IMR-90 (cell line): ENCODE measurements at regions not wholly inside any gene's neighbourhood (a gene's known extent, or its start where the extent isn't known, plus 50 kb on each side); places are given as distances from the start of the nearest gene placed in this dataset.

ENCODE experiments used
- ATAC-seq: fragments of 200-7000 bp; cut with Tn5 transposase; 2 replicates; pipeline ENCODE4 v1.9.1; 2020; ENCODE audit warnings: low read depth, mild to moderate bottlenecking, moderate library complexity
- BruUV-seq: library from RNA; stranded (reverse); fragments of 400-500 nt; replicated peaks from 2 replicates; lab custom pipeline; 2021; lab: Mats Ljungman, UMichigan
- CTCF ChIA-PET: fragments of 300-600 bp; formaldehyde crosslinking; extraction: SDS; loops from one replicate; lab custom pipeline; 2021; ENCODE audit warnings: antibody characterized with exemption; lab: Yijun Ruan, JAX
- POLR2A ChIA-PET: fragments of 300-600 bp; sonication (Branson Sonifier 250); formaldehyde crosslinking; loops from one replicate; lab custom pipeline; 2022; ENCODE audit warnings: antibody characterized with exemption; ENCODE audit not compliant: unreplicated experiment; lab: Charles Lee
- DNase-seq: peaks from one replicate; pipeline ENCODE4 v3.0.0; 2013
- H2AFZ ChIP-seq: replicated peaks from 2 replicates; pipeline ENCODE3; 2013; ENCODE audit warnings: low read length, mild to moderate bottlenecking; ENCODE audit not compliant: poor library complexity
- H2AK5ac ChIP-seq: 2 replicates; pipeline ENCODE4 v1.6.1; 2013; ENCODE audit warnings: low read depth, low read length, inconsistent platforms
- H2AK9ac ChIP-seq: replicated peaks from 2 replicates; pipeline ENCODE3; 2013; ENCODE audit warnings: mild to moderate bottlenecking, low read depth, low read length, moderate library complexity; ENCODE audit not compliant: poor library complexity
- H2BK120ac ChIP-seq: 2 replicates; pipeline ENCODE4 v1.6.1; 2013; ENCODE audit warnings: low read depth, low read length, inconsistent platforms
- H2BK15ac ChIP-seq: 3 replicates; pipeline ENCODE4 v1.6.1; 2013; ENCODE audit warnings: low read depth, low read length, inconsistent platforms
- H2BK20ac ChIP-seq: 2 replicates; pipeline ENCODE4 v1.6.1; 2013; ENCODE audit warnings: low read depth, mild to moderate bottlenecking, inconsistent platforms, low read length, moderate library complexity
- H2BK5ac ChIP-seq: 2 replicates; pipeline ENCODE4 v1.6.1; 2013; ENCODE audit warnings: mild to moderate bottlenecking, low read depth, low read length, inconsistent platforms; ENCODE audit not compliant: poor library complexity, severe bottlenecking
- H3K14ac ChIP-seq: replicated peaks from 2 replicates; pipeline ENCODE4 v1.6.1; 2013; ENCODE audit warnings: low read depth, low read length, inconsistent platforms
- H3K18ac ChIP-seq: 2 replicates; pipeline ENCODE4 v1.6.1; 2013; ENCODE audit warnings: low read depth, low read length, control low read depth
- H3K23ac ChIP-seq: 2 replicates; pipeline ENCODE4 v1.6.1; 2013; ENCODE audit warnings: low read depth, low read length, inconsistent platforms
- H3K27ac ChIP-seq: 2 replicates; pipeline ENCODE4 v1.5.1; 2013; ENCODE audit warnings: mild to moderate bottlenecking, control low read depth, low read length; ENCODE audit not compliant: insufficient read depth
- H3K27me3 ChIP-seq: 2 replicates; pipeline ENCODE4 v1.6.1; 2013; ENCODE audit warnings: low read length; ENCODE audit not compliant: control insufficient read depth, insufficient read depth
- H3K36me3 ChIP-seq: 2 replicates; pipeline ENCODE4 v1.6.1; 2013; ENCODE audit warnings: low read length, mixed read lengths; ENCODE audit not compliant: control insufficient read depth, insufficient read depth
- H3K4ac ChIP-seq: 2 replicates; pipeline ENCODE4 v1.6.1; 2013; ENCODE audit warnings: low read depth, low read length, inconsistent platforms
- H3K4me1 ChIP-seq: 2 replicates; pipeline ENCODE4 v1.6.1; 2013; ENCODE audit warnings: low read length, mixed read lengths; ENCODE audit not compliant: control insufficient read depth, insufficient read depth
- H3K4me2 ChIP-seq: 2 replicates; pipeline ENCODE4 v1.6.1; 2013; ENCODE audit warnings: low read depth, mild to moderate bottlenecking, control low read depth, low read length, moderate library complexity
- H3K4me3 ChIP-seq: 2 replicates; pipeline ENCODE4 v1.5.1; 2013; ENCODE audit warnings: low read depth, mild to moderate bottlenecking, control low read depth, low read length, moderate library complexity; ENCODE audit not compliant: insufficient read depth
- H3K56ac ChIP-seq: 2 replicates; pipeline ENCODE4 v1.6.1; 2013; ENCODE audit warnings: low read length, inconsistent platforms; ENCODE audit not compliant: insufficient read depth; ENCODE audit errors: extremely low read depth
- H3K79me1 ChIP-seq, 2 experiments: 2 replicates each; pipeline ENCODE4 v1.6.1; 2013; ENCODE audit warnings: low read length in 2 of 2, inconsistent platforms in 1 of 2, low read depth in 1 of 2
- H3K9ac ChIP-seq: 2 replicates; pipeline ENCODE4 v1.6.1; 2013; ENCODE audit warnings: low read depth, low read length, control low read depth
- H3K9me1 ChIP-seq: 2 replicates; pipeline ENCODE4 v1.6.1; 2013; ENCODE audit warnings: low read length, inconsistent platforms; ENCODE audit not compliant: insufficient read depth
- H3K9me3 ChIP-seq: 2 replicates; pipeline ENCODE4 v1.6.1; 2013; ENCODE audit warnings: low read length; ENCODE audit not compliant: control insufficient read depth, insufficient read depth
- H4K20me1 ChIP-seq: 2 replicates; pipeline ENCODE4 v1.6.1; 2013; ENCODE audit warnings: low read length, inconsistent platforms; ENCODE audit not compliant: insufficient read depth
- H4K5ac ChIP-seq: 2 replicates; pipeline ENCODE4 v1.6.1; 2013; ENCODE audit warnings: mild to moderate bottlenecking, low read depth, low read length, control low read depth
- H4K8ac ChIP-seq, 2 experiments: 2 replicates each; pipeline ENCODE4 v1.6.1; 2013; ENCODE audit warnings: low read depth in 2 of 2, low read length in 2 of 2, control low read depth in 1 of 2, inconsistent platforms in 1 of 2
- H4K91ac ChIP-seq: 2 replicates; pipeline ENCODE4 v1.6.1; 2013; ENCODE audit warnings: low read depth, low read length, inconsistent platforms; ENCODE audit not compliant: insufficient read depth
- BHLHE40 ChIP-seq: fragments of 150-350 bp; IDR thresholded peaks from 2 replicates; pipeline ENCODE4 v1.6.1; 2016; ENCODE audit warnings: mild to moderate bottlenecking, low read depth, low read length
- CEBPB ChIP-seq: IDR thresholded peaks from 2 replicates; pipeline ENCODE4 v1.6.1; 2012; ENCODE audit warnings: low read depth, low read length, improper control_type of control experiment
- CHD1 ChIP-seq: IDR thresholded peaks from 2 replicates; pipeline ENCODE4 v1.6.1; 2012; ENCODE audit warnings: low read depth, low read length, improper control_type of control experiment
- ELK1 ChIP-seq: fragments of 150-350 bp; IDR thresholded peaks from 2 replicates; pipeline ENCODE4 v1.6.1; 2016; ENCODE audit warnings: low read depth, mild to moderate bottlenecking, low read length, moderate library complexity, borderline replicate concordance
- FOS ChIP-seq: fragments of 150-350 bp; IDR thresholded peaks from 2 replicates; pipeline ENCODE4 v1.6.1; 2016; ENCODE audit warnings: low read depth, low read length
- MAFK ChIP-seq: IDR thresholded peaks from 2 replicates; pipeline ENCODE4 v1.6.1; 2012; ENCODE audit warnings: low read depth, low read length, improper control_type of control experiment
- MAZ ChIP-seq: IDR thresholded peaks from 2 replicates; pipeline ENCODE4 v1.6.1; 2012; ENCODE audit warnings: low read depth, mild to moderate bottlenecking, low read length, improper control_type of control experiment, moderate library complexity, borderline replicate concordance
- MXI1 ChIP-seq: IDR thresholded peaks from 2 replicates; pipeline ENCODE4 v1.6.1; 2012; ENCODE audit warnings: low read depth, mild to moderate bottlenecking, low read length, moderate library complexity, borderline replicate concordance
- NFE2L2 ChIP-seq: fragments of 150-350 bp; IDR thresholded peaks from 2 replicates; pipeline ENCODE4 v1.6.1; 2016; ENCODE audit warnings: low read depth, mild to moderate bottlenecking, low read length
- POLR2A ChIP-seq: IDR thresholded peaks from 2 replicates; pipeline ENCODE4 v1.6.1; 2012; ENCODE audit warnings: mild to moderate bottlenecking, low read depth, low read length
- RAD21 ChIP-seq: IDR thresholded peaks from 2 replicates; pipeline ENCODE4 v1.6.1; 2012; ENCODE audit warnings: low read length, improper control_type of control experiment
- RCOR1 ChIP-seq: IDR thresholded peaks from 2 replicates; pipeline ENCODE4 v1.6.1; 2012; ENCODE audit warnings: mild to moderate bottlenecking, low read length, improper control_type of control experiment; ENCODE audit not compliant: insufficient replicate concordance
- RFX5 ChIP-seq: IDR thresholded peaks from 2 replicates; pipeline ENCODE4 v1.8.0; 2012; ENCODE audit warnings: low read depth, mild to moderate bottlenecking, low read length, moderate library complexity
- SMC3 ChIP-seq: fragments of 150-350 bp; IDR thresholded peaks from 2 replicates; pipeline ENCODE4 v1.6.1; 2016; ENCODE audit warnings: low read depth, mild to moderate bottlenecking, antibody characterized with exemption, low read length, moderate library complexity
- USF2 ChIP-seq: fragments of 150-350 bp; IDR thresholded peaks from 2 replicates; pipeline ENCODE4 v1.6.1; 2017; ENCODE audit warnings: mild to moderate bottlenecking, antibody characterized with exemption, low read length, low read depth
- dilution Hi-C: fragments of 300-500 bp; cut with HindIII; formaldehyde crosslinking; loops from one replicate; pipeline ENCODE4 v1.14.3; 2018; ENCODE audit warnings: low sequenced_read_pairs; ENCODE audit not compliant: unreplicated experiment
- in situ Hi-C: fragments of 300-500 bp; cut with MboI; formaldehyde crosslinking; loops from 3 replicates; pipeline ENCODE4 v1.14.3; 2019; ENCODE audit warnings: low sequenced_read_pairs, inconsistent platforms, mixed read lengths
- intact Hi-C: fragments of 100-400 bp; cut with micrococcal nuclease; formaldehyde crosslinking; loops from 2 replicates; pipeline ENCODE4 v1.10.0; 2022
- TF ChIP-seq, protein P1 (sequence below): conservative IDR thresholded peaks from 2 replicates; pipeline ENCODE4 v1.5.1; 2012; ENCODE audit warnings: mild to moderate bottlenecking, low read depth, low read length, improper control_type of control experiment

GRCh38 chr12:82034769-82035168 lies 275.6 kb upstream of the PPFIA2 start:
- no peaks in the 10 kb centered on the region for H4K20me1 ChIP-seq
- no peak overlapping the region for H2BK20ac ChIP-seq
- H4K8ac ChIP-seq: no peak overlapping the region
- no peak overlapping the region for H3K14ac ChIP-seq
- no peak for ATAC-seq
- H3K23ac ChIP-seq: no peak overlapping the region
- dilution Hi-C loops: no loop called here
- intact Hi-C loops: no loop called here
- H2BK15ac ChIP-seq: no peak overlapping the region
- no peaks in the 10 kb centered on the region for H3K36me3 ChIP-seq
- no peak overlapping the region for H2AFZ ChIP-seq
- no peak overlapping the region for H3K27ac ChIP-seq
- POLR2A ChIA-PET: no interaction called here
- H3K9me3 ChIP-seq: peaks cover 3% of the 10 kb centered on the region; the same call in 1 of the 2 replicates
- TF ChIP-seq RCOR1: no peak
- no peak for TF ChIP-seq USF2
- no peak for TF ChIP-seq NFE2L2
- no peak for TF ChIP-seq MAZ
- TF ChIP-seq, protein P1, sequence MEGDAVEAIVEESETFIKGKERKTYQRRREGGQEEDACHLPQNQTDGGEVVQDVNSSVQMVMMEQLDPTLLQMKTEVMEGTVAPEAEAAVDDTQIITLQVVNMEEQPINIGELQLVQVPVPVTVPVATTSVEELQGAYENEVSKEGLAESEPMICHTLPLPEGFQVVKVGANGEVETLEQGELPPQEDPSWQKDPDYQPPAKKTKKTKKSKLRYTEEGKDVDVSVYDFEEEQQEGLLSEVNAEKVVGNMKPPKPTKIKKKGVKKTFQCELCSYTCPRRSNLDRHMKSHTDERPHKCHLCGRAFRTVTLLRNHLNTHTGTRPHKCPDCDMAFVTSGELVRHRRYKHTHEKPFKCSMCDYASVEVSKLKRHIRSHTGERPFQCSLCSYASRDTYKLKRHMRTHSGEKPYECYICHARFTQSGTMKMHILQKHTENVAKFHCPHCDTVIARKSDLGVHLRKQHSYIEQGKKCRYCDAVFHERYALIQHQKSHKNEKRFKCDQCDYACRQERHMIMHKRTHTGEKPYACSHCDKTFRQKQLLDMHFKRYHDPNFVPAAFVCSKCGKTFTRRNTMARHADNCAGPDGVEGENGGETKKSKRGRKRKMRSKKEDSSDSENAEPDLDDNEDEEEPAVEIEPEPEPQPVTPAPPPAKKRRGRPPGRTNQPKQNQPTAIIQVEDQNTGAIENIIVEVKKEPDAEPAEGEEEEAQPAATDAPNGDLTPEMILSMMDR: no peak
- TF ChIP-seq CHD1: no peak
- TF ChIP-seq ELK1: no peak
- TF ChIP-seq MAFK: no peak
- TF ChIP-seq BHLHE40: no peak
- TF ChIP-seq FOS: no peak
- TF ChIP-seq MXI1: no peak
- TF ChIP-seq RFX5: no peak
- TF ChIP-seq SMC3: no peak
- TF ChIP-seq RAD21: no peak
- no peak for TF ChIP-seq POLR2A
- no peak for TF ChIP-seq CEBPB
- H3K4me2 ChIP-seq: no peak overlapping the region
- no peak overlapping the region for H3K9ac ChIP-seq
- in situ Hi-C loops: no loop called here
- H3K79me1 ChIP-seq: no peaks in the 10 kb centered on the region
- no peaks in the 10 kb centered on the region for H3K9me1 ChIP-seq
- H3K27me3 ChIP-seq: no peaks in the 10 kb centered on the region
- H3K4ac ChIP-seq: no peak overlapping the region
- no peak overlapping the region for H2AK9ac ChIP-seq
- H4K5ac ChIP-seq: no peak overlapping the region
- no peaks in the 10 kb centered on the region for H3K4me1 ChIP-seq
- H3K18ac ChIP-seq: no peak overlapping the region
- H3K4me3 ChIP-seq: no peak overlapping the region
- H4K91ac ChIP-seq: no peak overlapping the region
- no peak overlapping the region for H2AK5ac ChIP-seq
- DNase-seq: no peak
- BruUV-seq: no TSS peak
- no peak overlapping the region for H2BK5ac ChIP-seq
- H3K56ac ChIP-seq: no peak overlapping the region
- CTCF ChIA-PET: no interaction called here
- H2BK120ac ChIP-seq: no peak overlapping the region
